ENCODE measurements at regions not wholly inside any gene's neighbourhood (a gene's known extent, or its start where the extent isn't known, plus 50 kb on each side); places are given as distances from the start of the nearest gene placed in this dataset.

DNA sequence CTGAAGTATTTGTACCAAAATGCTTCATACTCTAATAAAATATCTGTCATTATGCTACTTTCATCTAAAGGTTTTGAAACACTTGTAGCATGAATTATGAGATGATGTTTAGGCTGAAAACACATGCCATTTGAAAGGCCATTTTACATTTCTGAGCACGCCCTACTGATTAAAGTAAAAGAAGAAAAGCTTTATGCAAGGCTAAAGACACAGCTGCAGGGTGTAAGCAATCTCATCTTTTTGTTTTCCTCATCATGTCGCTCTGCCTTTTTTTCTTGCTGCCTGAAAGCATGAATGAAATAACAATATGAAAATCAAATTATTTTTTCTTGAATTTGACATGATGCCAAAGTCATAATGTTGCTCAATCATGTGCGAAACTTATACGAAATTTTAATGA, 148.6 kb upstream of the ARG1 start:
- TF ChIP-seq, protein P1, sequence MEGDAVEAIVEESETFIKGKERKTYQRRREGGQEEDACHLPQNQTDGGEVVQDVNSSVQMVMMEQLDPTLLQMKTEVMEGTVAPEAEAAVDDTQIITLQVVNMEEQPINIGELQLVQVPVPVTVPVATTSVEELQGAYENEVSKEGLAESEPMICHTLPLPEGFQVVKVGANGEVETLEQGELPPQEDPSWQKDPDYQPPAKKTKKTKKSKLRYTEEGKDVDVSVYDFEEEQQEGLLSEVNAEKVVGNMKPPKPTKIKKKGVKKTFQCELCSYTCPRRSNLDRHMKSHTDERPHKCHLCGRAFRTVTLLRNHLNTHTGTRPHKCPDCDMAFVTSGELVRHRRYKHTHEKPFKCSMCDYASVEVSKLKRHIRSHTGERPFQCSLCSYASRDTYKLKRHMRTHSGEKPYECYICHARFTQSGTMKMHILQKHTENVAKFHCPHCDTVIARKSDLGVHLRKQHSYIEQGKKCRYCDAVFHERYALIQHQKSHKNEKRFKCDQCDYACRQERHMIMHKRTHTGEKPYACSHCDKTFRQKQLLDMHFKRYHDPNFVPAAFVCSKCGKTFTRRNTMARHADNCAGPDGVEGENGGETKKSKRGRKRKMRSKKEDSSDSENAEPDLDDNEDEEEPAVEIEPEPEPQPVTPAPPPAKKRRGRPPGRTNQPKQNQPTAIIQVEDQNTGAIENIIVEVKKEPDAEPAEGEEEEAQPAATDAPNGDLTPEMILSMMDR (IDR thresholded peaks at IDR 0.05), result no peak
- no peak for TF ChIP-seq EZH2 (IDR thresholded peaks at IDR 0.05; ENCODE audit: borderline replicate concordance, insufficient read depth, low read depth, low read length, poor library complexity, severe bottlenecking)

Measured in B cell (primary cell).